Keratinocyte (primary cell): ENCODE measurements at regions not wholly inside any gene's neighbourhood (a gene's known extent, or its start where the extent isn't known, plus 50 kb on each side); places are given as distances from the start of the nearest gene placed in this dataset.

Experiments
- DNase-seq: peaks from one replicate; pipeline ENCODE4 v3.0.0-alpha.2; 2011; ENCODE audit warnings: low read depth, missing footprints, low spot score
- FAIRE-seq: peaks from 2 replicates; lab custom pipeline; 2011; peaks lifted over from hg19 to GRCh38; lab: Jason Lieb, UNC
- H2AFZ ChIP-seq: 2 replicates; pipeline ENCODE4 v1.6.0; 2012; ENCODE audit warnings: low read length, control low read depth, inconsistent platforms; ENCODE audit not compliant: control insufficient read depth
- H3K27ac ChIP-seq: 2 replicates; pipeline ENCODE4 v1.5.1; 2011; ENCODE audit warnings: low read length; ENCODE audit not compliant: control insufficient read depth, insufficient read depth
- H3K27me3 ChIP-seq: 3 replicates; pipeline ENCODE4 v1.6.0; 2011; ENCODE audit warnings: low read length; ENCODE audit not compliant: control insufficient read depth, insufficient read depth; ENCODE audit errors: extremely low read depth
- H3K36me3 ChIP-seq, 2 experiments: 2 replicates in 1 of 2; 3 replicates in 1 of 2; pipeline ENCODE4 v1.5.1; 2011; ENCODE audit warnings: low read length in 2 of 2, mild to moderate bottlenecking in 1 of 2; ENCODE audit not compliant: control insufficient read depth in 2 of 2, insufficient read depth in 2 of 2; ENCODE audit errors: extremely low read depth in 1 of 2
- H3K4me1 ChIP-seq: 3 replicates; pipeline ENCODE4 v1.5.1; 2011; ENCODE audit warnings: low read length; ENCODE audit not compliant: control insufficient read depth, insufficient read depth; ENCODE audit errors: extremely low read depth
- H3K4me2 ChIP-seq: 3 replicates; pipeline ENCODE4 v1.6.0; 2011; ENCODE audit warnings: low read depth, low read length; ENCODE audit not compliant: control insufficient read depth, insufficient read depth; ENCODE audit errors: extremely low read depth
- H3K4me3 ChIP-seq, 3 experiments: fragments of 200-600 bp in 1 of 3; sonication (generic) in 1 of 3; 2 replicates in 2 of 3; 3 replicates in 1 of 3; pipeline ENCODE4 v1.5.1; 2011 to 2016; ENCODE audit warnings: low read length in 3 of 3, mild to moderate bottlenecking in 3 of 3, control low read depth in 2 of 3, inconsistent platforms in 1 of 3, low read depth in 1 of 3, mixed read lengths in 1 of 3, mixed run types in 1 of 3, moderate library complexity in 1 of 3; ENCODE audit not compliant: control insufficient read depth in 2 of 3, insufficient read depth in 2 of 3; ENCODE audit errors: extremely low read depth in 1 of 3
- H3K79me2 ChIP-seq: 2 replicates; pipeline ENCODE4 v1.6.0; 2012; ENCODE audit warnings: low read length; ENCODE audit not compliant: control insufficient read depth, insufficient read depth
- H3K9ac ChIP-seq: 3 replicates; pipeline ENCODE4 v1.6.0; 2011; ENCODE audit warnings: low read length; ENCODE audit not compliant: control insufficient read depth, insufficient read depth; ENCODE audit errors: extremely low read depth
- H3K9me1 ChIP-seq: 3 replicates; pipeline ENCODE4 v1.6.0; 2011; ENCODE audit warnings: low read length; ENCODE audit not compliant: control insufficient read depth, insufficient read depth; ENCODE audit errors: extremely low read depth
- H3K9me3 ChIP-seq: 2 replicates; pipeline ENCODE4 v1.5.1; 2012; ENCODE audit warnings: low read depth, low read length; ENCODE audit not compliant: control insufficient read depth
- H4K20me1 ChIP-seq: 3 replicates; pipeline ENCODE4 v1.6.0; 2011; ENCODE audit warnings: low read length; ENCODE audit not compliant: control insufficient read depth, insufficient read depth; ENCODE audit errors: extremely low read depth
- EZH2 ChIP-seq: IDR thresholded peaks from one replicate; pipeline ENCODE4 v1.6.1; 2012; ENCODE audit warnings: inconsistent platforms, mild to moderate bottlenecking, low read length, moderate library complexity
- dilution Hi-C: fragments of 300-500 bp; cut with MboI; formaldehyde crosslinking; loops from one replicate; pipeline ENCODE4 v1.7.0; 2020; ENCODE audit warnings: low sequenced_read_pairs; ENCODE audit not compliant: extremely low pct_ligation_motif_present
- TF ChIP-seq, protein P1 (sequence below), 3 experiments: IDR thresholded peaks in 1 of 3; conservative IDR thresholded peaks in 1 of 3; optimal IDR thresholded peaks in 1 of 3; 2 replicates in 2 of 3; 3 replicates in 1 of 3; pipeline versions ENCODE3 to v1.5.1; 2011; ENCODE audit warnings: low read length in 3 of 3, mild to moderate bottlenecking in 3 of 3, moderate library complexity in 2 of 3, control low read depth in 1 of 3, inconsistent platforms in 1 of 3; ENCODE audit not compliant: insufficient read depth in 2 of 3; ENCODE audit errors: extremely low read depth in 1 of 3

DNA sequence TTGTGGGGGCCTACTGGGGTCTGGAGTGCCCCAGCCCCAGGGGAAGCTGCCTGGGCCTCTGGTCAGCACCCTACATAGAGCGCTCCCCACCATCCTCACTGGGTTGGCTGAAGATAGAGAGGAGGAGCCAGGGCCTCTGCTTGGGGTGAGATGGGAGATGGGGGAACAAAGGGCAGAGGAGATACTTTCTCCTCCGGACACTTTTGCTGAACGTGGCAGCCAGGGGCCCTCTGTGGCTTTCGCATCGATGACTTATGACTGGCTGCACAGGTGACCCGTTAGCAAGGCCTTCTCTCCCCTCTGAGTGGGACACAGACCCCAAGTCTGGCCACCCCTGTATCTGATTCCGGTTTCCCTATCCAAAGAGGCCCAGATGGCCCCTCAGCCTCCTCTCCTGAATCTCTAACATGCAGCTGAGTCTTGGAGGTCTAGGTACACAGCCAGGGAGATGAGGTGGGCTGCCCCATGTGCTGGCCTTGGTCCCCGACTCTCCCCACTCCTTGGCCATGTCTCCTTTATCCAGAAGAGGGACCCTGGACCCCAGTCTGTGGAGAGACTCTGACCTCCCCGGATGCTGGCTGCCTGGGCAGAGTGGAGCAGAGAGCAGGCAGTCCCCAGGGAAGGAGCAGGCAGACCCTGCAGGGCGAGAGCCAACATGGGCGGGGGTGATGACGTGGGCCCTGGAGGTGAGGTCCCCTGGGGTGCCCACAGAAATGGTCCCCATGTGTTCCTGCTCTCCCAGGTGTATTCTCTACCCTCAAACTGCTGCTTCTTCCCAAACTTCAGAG, 59.3 kb upstream of the NECTIN1 start:
- dilution Hi-C loops, result no loop called here
- H3K9me3 ChIP-seq, result no peaks in the 10 kb centered on the region
- H3K9me1 ChIP-seq, result no peaks in the 10 kb centered on the region
- no peak for FAIRE-seq
- no peak overlapping the region for H3K4me2 ChIP-seq
- peaks cover 10% of the 10 kb centered on the region for H3K27me3 ChIP-seq
- no peak overlapping the region for H3K4me3 ChIP-seq
- H3K9ac ChIP-seq, result no peak overlapping the region
- no peaks in the 10 kb centered on the region for H3K79me2 ChIP-seq
- TF ChIP-seq, protein P1, sequence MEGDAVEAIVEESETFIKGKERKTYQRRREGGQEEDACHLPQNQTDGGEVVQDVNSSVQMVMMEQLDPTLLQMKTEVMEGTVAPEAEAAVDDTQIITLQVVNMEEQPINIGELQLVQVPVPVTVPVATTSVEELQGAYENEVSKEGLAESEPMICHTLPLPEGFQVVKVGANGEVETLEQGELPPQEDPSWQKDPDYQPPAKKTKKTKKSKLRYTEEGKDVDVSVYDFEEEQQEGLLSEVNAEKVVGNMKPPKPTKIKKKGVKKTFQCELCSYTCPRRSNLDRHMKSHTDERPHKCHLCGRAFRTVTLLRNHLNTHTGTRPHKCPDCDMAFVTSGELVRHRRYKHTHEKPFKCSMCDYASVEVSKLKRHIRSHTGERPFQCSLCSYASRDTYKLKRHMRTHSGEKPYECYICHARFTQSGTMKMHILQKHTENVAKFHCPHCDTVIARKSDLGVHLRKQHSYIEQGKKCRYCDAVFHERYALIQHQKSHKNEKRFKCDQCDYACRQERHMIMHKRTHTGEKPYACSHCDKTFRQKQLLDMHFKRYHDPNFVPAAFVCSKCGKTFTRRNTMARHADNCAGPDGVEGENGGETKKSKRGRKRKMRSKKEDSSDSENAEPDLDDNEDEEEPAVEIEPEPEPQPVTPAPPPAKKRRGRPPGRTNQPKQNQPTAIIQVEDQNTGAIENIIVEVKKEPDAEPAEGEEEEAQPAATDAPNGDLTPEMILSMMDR (optimal IDR thresholded peaks at IDR 0.05 in 1 of 3, IDR thresholded peaks at IDR 0.05 in 1 of 3, conservative IDR thresholded peaks at IDR 0.05 in 1 of 3; ENCODE audit: extremely low read depth in 1 of 3, insufficient read depth in 2 of 3, low read length in 3 of 3), result no peak
- TF ChIP-seq EZH2, result no peak
- no peaks in the 10 kb centered on the region for H3K4me1 ChIP-seq
- no peak overlapping the region for H3K27ac ChIP-seq
- H3K36me3 ChIP-seq, result no peaks in the 10 kb centered on the region
- DNase-seq, result no peak
- no peak overlapping the region for H2AFZ ChIP-seq
- no peaks in the 10 kb centered on the region for H4K20me1 ChIP-seq

DNA sequence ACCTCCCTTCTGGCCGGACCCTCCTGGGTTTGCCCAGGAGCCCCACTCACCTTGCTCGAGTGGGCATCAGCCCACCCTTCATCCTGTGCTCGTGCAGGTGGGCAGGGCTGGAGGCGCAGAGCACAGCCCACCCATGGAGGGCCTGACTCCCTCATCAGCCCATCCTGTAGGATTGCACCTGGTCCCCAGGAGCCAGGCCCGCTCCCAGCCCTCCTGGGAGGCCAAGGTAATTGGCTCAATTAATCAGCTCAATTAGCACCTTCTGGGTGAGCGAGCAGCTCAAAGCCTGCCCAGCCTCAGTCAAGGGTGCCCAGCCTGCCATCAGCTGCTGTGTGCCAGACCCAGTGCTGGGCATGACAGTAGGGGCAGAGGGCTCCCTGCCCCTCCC, 58.1 kb upstream of the NECTIN1 start:
- H4K20me1 ChIP-seq, result no peaks in the 10 kb centered on the region
- H3K9me1 ChIP-seq, result no peaks in the 10 kb centered on the region
- H2AFZ ChIP-seq, result no peak overlapping the region
- no peaks in the 10 kb centered on the region for H3K36me3 ChIP-seq
- H3K4me1 ChIP-seq, result no peaks in the 10 kb centered on the region
- TF ChIP-seq EZH2, result no peak
- TF ChIP-seq, protein P1 (optimal IDR thresholded peaks at IDR 0.05 in 1 of 3, IDR thresholded peaks at IDR 0.05 in 1 of 3, conservative IDR thresholded peaks at IDR 0.05 in 1 of 3; ENCODE audit: extremely low read depth in 1 of 3, insufficient read depth in 2 of 3, low read length in 3 of 3), result no peak
- DNase-seq, result no peak
- peaks cover 10% of the 10 kb centered on the region for H3K27me3 ChIP-seq
- H3K9ac ChIP-seq, result no peak overlapping the region
- no peaks in the 10 kb centered on the region for H3K9me3 ChIP-seq
- FAIRE-seq, result no peak
- no peak overlapping the region for H3K27ac ChIP-seq
- H3K4me2 ChIP-seq, result no peak overlapping the region
- dilution Hi-C loops, result no loop called here
- H3K4me3 ChIP-seq, result no peak overlapping the region
- H3K79me2 ChIP-seq, result no peaks in the 10 kb centered on the region
